A549 (cell line): ENCODE measurements at regions not wholly inside any gene's neighbourhood (a gene's known extent, or its start where the extent isn't known, plus 50 kb on each side); places are given as distances from the start of the nearest gene placed in this dataset.

Source experiments
- CHD2 ChIP-seq: fragments of 150-350 bp; IDR thresholded peaks from 2 replicates; pipeline ENCODE4 v1.6.1; 2014; ENCODE audit warnings: low read length; ENCODE audit not compliant: partially characterized antibody
- CTCF ChIP-seq: fragments of >200 bp; sonication (Bioruptor Twin); formaldehyde crosslinking; IDR thresholded peaks from 3 replicates; pipeline ENCODE4 v1.5.1; 2016
- EHMT2 ChIP-seq: fragments of 200-600 bp; sonication (generic); IDR thresholded peaks from 2 replicates; pipeline ENCODE4 v1.6.1; 2016; ENCODE audit warnings: antibody characterized with exemption, low read depth, mild to moderate bottlenecking, moderate library complexity
- HEYL ChIP-seq: fragments of 250-450 bp; sonication (Bioruptor Pico); IDR thresholded peaks from 2 replicates; pipeline ENCODE4 v1.8.0; 2021; ENCODE audit warnings: mild to moderate bottlenecking, moderate library complexity
- JUNB ChIP-seq: fragments of >200 bp; sonication (Bioruptor Twin); formaldehyde crosslinking; IDR thresholded peaks from 2 replicates; pipeline ENCODE4 v1.6.1; 2016
- MAX ChIP-seq: IDR thresholded peaks from 2 replicates; pipeline ENCODE4 v1.6.1; 2012
- POLR2A ChIP-seq: IDR thresholded peaks from 2 replicates; pipeline ENCODE4 v1.6.1; 2012; ENCODE audit warnings: mild to moderate bottlenecking, low read length
- RAD21 ChIP-seq, 2 experiments: fragments of >200 bp in 1 of 2; sonication (Bioruptor Twin) in 1 of 2; formaldehyde crosslinking in 1 of 2; IDR thresholded peaks in 1 of 2; conservative IDR thresholded peaks in 1 of 2; 2 replicates in 1 of 2; 3 replicates in 1 of 2; pipeline ENCODE4 v1.6.1; 2012 to 2018; ENCODE audit warnings: inconsistent platforms in 1 of 2
- REST ChIP-seq: fragments of 200-600 bp; sonication (generic); IDR thresholded peaks from 2 replicates; pipeline ENCODE4 v1.6.1; 2016; ENCODE audit warnings: antibody characterized with exemption, mild to moderate bottlenecking, moderate library complexity

- no peak for TF ChIP-seq HEYL (CRISPR knock-in tag)
- TF ChIP-seq CTCF, result no peak
- no peak for TF ChIP-seq CHD2
- TF ChIP-seq EHMT2, result no peak
- no peak for TF ChIP-seq JUNB
- TF ChIP-seq REST, result no peak
- no peak for TF ChIP-seq RAD21 (conservative IDR thresholded peaks at IDR 0.05 in 1 of 2, IDR thresholded peaks at IDR 0.05 in 1 of 2)
- TF ChIP-seq MAX, result no peak
- no peak for TF ChIP-seq POLR2A
These were observed 464.6 kb downstream of the CCER1 start for GRCh38 chr12:90490355-90490754.
